ENCODE measurements at regions not wholly inside any gene's neighbourhood (a gene's known extent, or its start where the extent isn't known, plus 50 kb on each side); places are given as distances from the start of the nearest gene placed in this dataset.
A peak's percentile ranks its signal among the peaks of the same experiment; 100 is the strongest.

DNA sequence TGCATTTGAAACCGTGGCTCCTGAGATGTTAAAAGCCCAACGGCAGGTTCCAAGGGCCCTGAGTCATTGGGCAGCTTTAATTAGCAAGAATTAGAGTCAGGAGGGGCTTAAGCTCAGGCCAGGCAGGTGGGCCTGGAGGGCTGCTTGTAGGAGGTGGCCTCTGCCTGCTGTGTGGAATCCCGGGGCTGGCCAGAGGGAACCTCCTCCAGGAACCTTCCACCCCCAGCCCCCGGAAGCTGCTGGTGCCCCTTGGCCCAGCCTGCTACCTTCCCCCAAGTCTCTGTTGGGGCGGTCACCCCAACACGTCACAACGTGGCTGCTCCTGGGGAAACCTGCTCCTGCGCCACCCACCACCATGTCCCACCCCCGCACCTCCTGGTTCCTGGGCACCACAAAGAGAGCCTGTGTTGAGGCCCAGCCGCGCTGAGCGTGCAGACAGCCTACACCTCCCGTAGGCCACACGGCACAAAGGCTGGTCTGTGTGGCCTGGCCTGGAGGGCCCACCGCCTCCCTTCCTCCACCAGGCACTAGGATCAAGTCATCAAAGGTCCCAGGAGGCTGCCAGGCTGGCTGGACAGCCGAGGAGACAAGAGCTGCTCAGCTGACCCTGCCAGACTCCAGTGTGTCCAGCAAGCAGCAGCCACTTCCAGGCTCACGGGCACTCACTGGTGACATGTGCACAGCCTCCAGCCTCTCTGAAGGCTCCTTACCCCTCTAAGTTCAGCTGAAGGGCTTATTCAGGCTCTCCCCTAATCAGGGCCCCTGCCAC lies 86.3 kb downstream of the SNX5 start:
- no peak overlapping the region for H3K4me3 ChIP-seq (ENCODE audit: low read depth in 1 of 2, low read length in 2 of 2)
- H3K36me3 ChIP-seq (ENCODE audit: insufficient read depth, low read length), result no peaks in the 10 kb centered on the region
- 0 out of 2 replicates have a peak, but pooled peaks cover 4% of the 10 kb centered on the region for H4K20me1 ChIP-seq (ENCODE audit: insufficient read depth, low read length)
- H3K4me1 ChIP-seq (ENCODE audit: insufficient read depth, low read length), result no peaks in the 10 kb centered on the region
- H3K79me2 ChIP-seq (ENCODE audit: insufficient read depth, low read length), result no peaks in the 10 kb centered on the region
- peaks cover 14% of the 10 kb centered on the region for H3K27me3 ChIP-seq (ENCODE audit: insufficient read depth, low read length, poor library complexity)
- no peaks in the 10 kb centered on the region for H3K9me3 ChIP-seq (ENCODE audit: insufficient read depth, low read length, severe bottlenecking)
- H3K9ac ChIP-seq (ENCODE audit: low read depth, low read length), result no peak overlapping the region
- ATAC-seq (ENCODE audit: insufficient read depth, low read depth) (no peak), DNase-seq (no peak)
- TF ChIP-seq EZH2 (IDR thresholded peaks at IDR 0.05; ENCODE audit: borderline replicate concordance, low read depth, low read length, severe bottlenecking) (no peak), CTCF (IDR thresholded peaks at IDR 0.05; ENCODE audit: borderline replicate concordance, extremely low read depth, low read length, poor library complexity, severe bottlenecking) (no peak)
- no peak overlapping the region for H3K27ac ChIP-seq (ENCODE audit: low read length)
- H3K4me2 ChIP-seq (ENCODE audit: insufficient read depth, low read length), result no peak overlapping the region
- no peak overlapping the region for H2AFZ ChIP-seq (ENCODE audit: low read depth, low read length)

DNA sequence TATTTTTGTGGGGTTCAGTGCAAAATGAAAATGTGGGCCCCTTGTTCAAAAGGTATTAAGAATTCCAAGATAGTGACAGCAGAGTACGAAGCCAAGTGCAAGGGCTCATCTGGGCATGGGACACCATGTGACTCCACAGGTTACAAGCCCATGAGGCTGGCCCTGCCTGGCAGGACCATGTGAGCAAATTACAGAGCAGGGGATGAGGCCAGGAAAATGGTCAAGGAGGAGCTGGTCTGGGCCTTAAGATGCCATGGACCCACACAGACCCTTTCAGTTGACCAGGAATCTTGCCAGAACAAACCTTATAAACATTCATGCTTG lies 86.9 kb downstream of the SNX5 start:
- no peaks in the 10 kb centered on the region for H3K9me3 ChIP-seq (ENCODE audit: insufficient read depth, low read length, severe bottlenecking)
- H4K20me1 ChIP-seq (ENCODE audit: insufficient read depth, low read length), result 0 out of 2 replicates have a peak, but pooled peaks cover 4% of the 10 kb centered on the region
- H2AFZ ChIP-seq (ENCODE audit: low read depth, low read length), result no peak overlapping the region
- no peaks in the 10 kb centered on the region for H3K4me1 ChIP-seq (ENCODE audit: insufficient read depth, low read length)
- DNase-seq (no peak), ATAC-seq (ENCODE audit: insufficient read depth, low read depth) (no peak)
- H3K27ac ChIP-seq (ENCODE audit: low read length), result no peak overlapping the region
- no peaks in the 10 kb centered on the region for H3K79me2 ChIP-seq (ENCODE audit: insufficient read depth, low read length)
- TF ChIP-seq EZH2 (IDR thresholded peaks at IDR 0.05; ENCODE audit: borderline replicate concordance, low read depth, low read length, severe bottlenecking) (no peak), CTCF (IDR thresholded peaks at IDR 0.05; ENCODE audit: borderline replicate concordance, extremely low read depth, low read length, poor library complexity, severe bottlenecking) (no peak)
- H3K36me3 ChIP-seq (ENCODE audit: insufficient read depth, low read length), result no peaks in the 10 kb centered on the region
- peaks cover 14% of the 10 kb centered on the region for H3K27me3 ChIP-seq (ENCODE audit: insufficient read depth, low read length, poor library complexity)
- H3K4me3 ChIP-seq (ENCODE audit: low read depth in 1 of 2, low read length in 2 of 2), result no peak overlapping the region
- H3K9ac ChIP-seq (ENCODE audit: low read depth, low read length), result no peak overlapping the region
- H3K4me2 ChIP-seq (ENCODE audit: insufficient read depth, low read length), result no peak overlapping the region

DNA sequence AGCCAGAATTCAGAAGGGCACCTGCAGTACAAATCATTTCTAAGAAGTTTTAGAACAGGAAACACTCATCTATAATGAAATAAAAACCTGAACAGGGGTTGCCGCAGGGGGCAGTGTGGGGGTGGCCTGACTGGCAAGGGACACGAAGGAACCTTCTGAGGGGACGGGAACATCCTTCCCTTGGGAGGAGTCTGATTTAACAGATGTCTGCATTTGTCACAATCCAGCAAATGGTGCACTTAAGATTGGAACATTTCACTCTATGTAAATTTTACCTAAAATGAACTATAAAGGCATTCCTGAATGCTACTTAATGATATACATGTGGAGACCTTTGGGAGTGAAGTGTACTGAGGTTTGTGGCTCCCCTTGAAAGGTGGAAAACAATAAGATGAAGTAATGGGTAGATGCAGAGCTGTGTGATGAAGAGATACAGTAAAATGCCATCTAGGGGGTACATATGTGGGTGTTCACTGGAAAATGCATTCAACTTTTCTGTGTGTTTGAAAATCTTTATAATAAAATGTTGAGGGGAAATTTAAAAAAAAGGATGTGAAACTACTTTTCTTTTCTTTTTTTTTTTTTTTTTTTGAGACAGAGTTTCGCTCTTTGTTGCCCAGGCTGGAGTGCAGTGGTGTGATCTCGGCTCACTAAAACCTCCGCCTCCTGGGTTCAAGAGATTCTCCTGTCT lies 89.5 kb downstream of the SNX5 start:
- TF ChIP-seq EZH2 (IDR thresholded peaks at IDR 0.05; ENCODE audit: borderline replicate concordance, low read depth, low read length, severe bottlenecking) (no peak), CTCF (IDR thresholded peaks at IDR 0.05; ENCODE audit: borderline replicate concordance, extremely low read depth, low read length, poor library complexity, severe bottlenecking) (peak; percentile 45)
- ATAC-seq (ENCODE audit: insufficient read depth, low read depth) (peak; percentile 33; the same call in 2 of the 3 replicates), DNase-seq (no peak)
- no peak overlapping the region for H3K27ac ChIP-seq (ENCODE audit: low read length)
- H3K27me3 ChIP-seq (ENCODE audit: insufficient read depth, low read length, poor library complexity), result peaks cover 20% of the 10 kb centered on the region
- H3K36me3 ChIP-seq (ENCODE audit: insufficient read depth, low read length), result no peaks in the 10 kb centered on the region
- H3K9ac ChIP-seq (ENCODE audit: low read depth, low read length), result no peak overlapping the region
- H3K9me3 ChIP-seq (ENCODE audit: insufficient read depth, low read length, severe bottlenecking), result no peaks in the 10 kb centered on the region
- H3K4me2 ChIP-seq (ENCODE audit: insufficient read depth, low read length), result no peak overlapping the region
- no peaks in the 10 kb centered on the region for H3K4me1 ChIP-seq (ENCODE audit: insufficient read depth, low read length)
- 0 out of 2 replicates have a peak, but pooled peaks cover 4% of the 10 kb centered on the region for H4K20me1 ChIP-seq (ENCODE audit: insufficient read depth, low read length)
- H3K79me2 ChIP-seq (ENCODE audit: insufficient read depth, low read length), result no peaks in the 10 kb centered on the region
- H2AFZ ChIP-seq (ENCODE audit: low read depth, low read length), result no peak overlapping the region
- H3K4me3 ChIP-seq (ENCODE audit: low read depth in 1 of 2, low read length in 2 of 2), result no peak overlapping the region

Measured in DND-41 (cell line).